Activated naive CD4-positive, alpha-beta T cell treated with anti-CD3 and anti-CD28 coated beads for 36 hours (primary cell): ENCODE measurements at regions not wholly inside any gene's neighbourhood (a gene's known extent, or its start where the extent isn't known, plus 50 kb on each side); places are given as distances from the start of the nearest gene placed in this dataset.

ENCODE experiments used
- CTCF ChIA-PET: fragments of 350-600 bp; sonication (Branson Sonifier 250); formaldehyde crosslinking; loops from one replicate; lab custom pipeline; 2021; ENCODE audit warnings: antibody characterized with exemption; lab: Charles Lee
- DNase-seq: peaks from one replicate; pipeline ENCODE4 v3.0.0-alpha.2; 2020
- H3K27ac Mint-ChIP-seq: one replicate; pipeline ENCODE4 v1.8.0; 2021; ENCODE audit warnings: mild to moderate bottlenecking, mixed read lengths
- H3K27me3 Mint-ChIP-seq: one replicate; pipeline ENCODE4 v1.8.0; 2021; ENCODE audit warnings: low read depth, mixed read lengths
- H3K36me3 Mint-ChIP-seq: one replicate; pipeline ENCODE4 v1.8.0; 2021; ENCODE audit warnings: low read depth, mixed read lengths
- H3K4me1 Mint-ChIP-seq: one replicate; pipeline ENCODE4 v1.8.0; 2021; ENCODE audit warnings: low read depth, mixed read lengths
- H3K4me3 Mint-ChIP-seq: one replicate; pipeline ENCODE4 v1.8.0; 2021; ENCODE audit warnings: mild to moderate bottlenecking, moderate library complexity, mixed read lengths
- H3K9me3 Mint-ChIP-seq: one replicate; pipeline ENCODE4 v1.8.0; 2021; ENCODE audit warnings: mixed read lengths
- intact Hi-C: fragments of 100-400 bp; cut with micrococcal nuclease; formaldehyde crosslinking; loops from one replicate; pipeline ENCODE4 v1.15.1; 2023

GRCh38 chr4:188296331-188296730 lies 157.1 kb downstream of the TRIML1 start:
- intact Hi-C loops, result no loop called here
- Mint-ChIP-seq H3K4me3 (no peak overlapping the region), H3K27ac (no peak overlapping the region), H3K4me1 (no peaks in the 10 kb centered on the region), H3K36me3 (peaks cover 1% of the 10 kb centered on the region), H3K27me3 (no peaks in the 10 kb centered on the region), H3K9me3 (peaks cover 10% of the 10 kb centered on the region)
- CTCF ChIA-PET, result no interaction called here
- DNase-seq, result no peak

DNA sequence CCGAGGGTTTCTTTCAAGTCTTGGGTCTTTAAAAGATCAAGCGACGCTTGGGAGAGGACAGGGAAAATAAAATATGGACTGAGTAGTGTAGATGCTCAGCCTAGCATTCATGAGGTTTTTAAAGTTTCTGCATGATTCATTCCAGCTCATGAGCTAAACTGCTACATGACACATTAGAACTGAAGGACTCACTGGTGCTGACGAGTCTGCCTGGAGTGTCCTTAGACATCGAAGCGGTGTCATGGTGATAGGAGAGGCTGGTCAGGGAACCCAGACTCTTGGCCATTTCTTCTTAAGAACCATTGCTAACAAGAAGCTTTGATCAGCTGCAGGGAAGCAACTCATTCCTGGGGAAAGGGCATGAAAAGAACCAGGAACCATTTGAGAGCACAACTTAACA lies 158.6 kb downstream of the TRIML1 start:
- intact Hi-C loops, result no loop called here
- no peak for DNase-seq
- H3K36me3 Mint-ChIP-seq, result peaks cover 1% of the 10 kb centered on the region
- CTCF ChIA-PET, result no interaction called here
- H3K4me3 Mint-ChIP-seq, result no peak overlapping the region
- H3K27me3 Mint-ChIP-seq, result no peaks in the 10 kb centered on the region
- H3K4me1 Mint-ChIP-seq, result no peaks in the 10 kb centered on the region
- H3K27ac Mint-ChIP-seq, result no peak overlapping the region
- peaks cover 15% of the 10 kb centered on the region for H3K9me3 Mint-ChIP-seq

GRCh38 chr4:188299161-188299560 lies 159.9 kb downstream of the TRIML1 start:
- H3K27me3 Mint-ChIP-seq, result no peaks in the 10 kb centered on the region
- H3K27ac Mint-ChIP-seq, result no peak overlapping the region
- no peaks in the 10 kb centered on the region for H3K4me1 Mint-ChIP-seq
- H3K9me3 Mint-ChIP-seq, result peaks cover 15% of the 10 kb centered on the region
- peaks cover 1% of the 10 kb centered on the region for H3K36me3 Mint-ChIP-seq
- no peak overlapping the region for H3K4me3 Mint-ChIP-seq
- intact Hi-C loops, result no loop called here
- no peak for DNase-seq
- CTCF ChIA-PET, result no interaction called here

DNA sequence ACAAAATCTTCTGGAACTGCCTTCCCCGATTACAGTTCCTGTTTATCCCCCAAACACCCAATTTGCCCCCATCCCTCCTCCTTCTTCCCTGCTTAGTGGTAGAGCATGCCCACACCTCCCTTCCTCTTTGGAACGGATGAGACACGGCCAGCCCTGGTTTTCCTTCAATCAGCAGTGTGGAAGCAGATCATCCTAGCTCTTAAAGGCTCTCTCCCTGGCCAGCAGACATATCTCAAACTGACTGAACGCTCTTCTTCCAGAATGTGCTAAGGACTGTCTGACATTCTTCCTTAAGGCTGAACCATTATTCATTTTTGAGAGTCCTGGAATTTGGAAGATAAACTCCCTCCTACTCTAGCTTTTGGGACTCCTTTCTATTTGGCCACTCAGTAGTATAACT lies 161.1 kb downstream of the TRIML1 start:
- no peak overlapping the region for H3K27ac Mint-ChIP-seq
- peaks cover 1% of the 10 kb centered on the region for H3K36me3 Mint-ChIP-seq
- H3K4me3 Mint-ChIP-seq, result no peak overlapping the region
- intact Hi-C loops, result no loop called here
- no peaks in the 10 kb centered on the region for H3K27me3 Mint-ChIP-seq
- H3K4me1 Mint-ChIP-seq, result no peaks in the 10 kb centered on the region
- CTCF ChIA-PET, result no interaction called here
- DNase-seq, result no peak
- H3K9me3 Mint-ChIP-seq, result peaks cover 15% of the 10 kb centered on the region

DNA sequence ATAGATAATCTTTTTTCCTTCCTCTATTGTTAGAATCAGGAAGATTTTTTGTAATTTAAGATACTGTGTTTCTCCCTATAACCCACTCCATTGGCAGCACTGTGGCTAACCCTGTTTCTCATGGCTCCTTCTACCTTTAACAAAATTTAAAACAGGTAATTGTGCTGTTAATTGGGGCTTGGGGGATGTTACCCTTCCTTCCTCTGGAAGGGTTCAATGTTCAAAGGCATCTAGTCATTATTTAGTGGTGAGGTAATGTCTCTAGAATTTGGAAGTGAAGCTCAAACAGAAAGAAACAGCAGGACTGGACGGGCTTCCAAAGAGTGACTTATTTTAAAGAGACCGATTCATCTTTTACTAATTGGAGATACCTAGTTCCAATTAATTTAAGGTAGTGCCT lies 166.4 kb downstream of the TRIML1 start:
- CTCF ChIA-PET, result no interaction called here
- Mint-ChIP-seq H3K36me3 (peaks cover under 1% of the 10 kb centered on the region), H3K9me3 (peaks cover 8% of the 10 kb centered on the region), H3K27ac (no peak overlapping the region), H3K27me3 (no peaks in the 10 kb centered on the region), H3K4me1 (no peaks in the 10 kb centered on the region), H3K4me3 (no peak overlapping the region)
- intact Hi-C loops, result no loop called here
- no peak for DNase-seq

DNA sequence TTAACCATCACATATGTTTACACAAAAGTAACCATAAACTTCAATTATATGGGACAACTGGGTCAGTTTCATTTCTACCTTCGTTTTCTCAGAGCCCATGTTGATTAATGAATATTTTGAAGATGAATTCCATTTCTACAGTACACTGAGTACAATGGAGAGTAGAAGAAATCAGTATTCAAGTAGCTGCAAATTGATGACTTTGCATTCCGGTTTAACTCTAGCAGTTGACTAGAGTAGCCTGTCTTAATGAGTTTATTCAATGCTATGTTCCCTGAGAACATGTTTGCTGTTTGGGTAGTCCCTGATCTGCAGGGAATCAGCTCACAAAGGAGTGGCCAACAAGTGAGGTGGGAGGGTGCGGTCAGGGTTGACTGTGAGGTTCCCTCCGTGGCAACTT lies 168.3 kb downstream of the TRIML1 start:
- H3K4me1 Mint-ChIP-seq, result no peaks in the 10 kb centered on the region
- H3K27ac Mint-ChIP-seq, result no peak overlapping the region
- H3K9me3 Mint-ChIP-seq, result peaks cover 2% of the 10 kb centered on the region
- no peak for DNase-seq
- intact Hi-C loops, result no loop called here
- H3K4me3 Mint-ChIP-seq, result no peak overlapping the region
- H3K36me3 Mint-ChIP-seq, result no peaks in the 10 kb centered on the region
- no peaks in the 10 kb centered on the region for H3K27me3 Mint-ChIP-seq
- CTCF ChIA-PET, result no interaction called here

DNA sequence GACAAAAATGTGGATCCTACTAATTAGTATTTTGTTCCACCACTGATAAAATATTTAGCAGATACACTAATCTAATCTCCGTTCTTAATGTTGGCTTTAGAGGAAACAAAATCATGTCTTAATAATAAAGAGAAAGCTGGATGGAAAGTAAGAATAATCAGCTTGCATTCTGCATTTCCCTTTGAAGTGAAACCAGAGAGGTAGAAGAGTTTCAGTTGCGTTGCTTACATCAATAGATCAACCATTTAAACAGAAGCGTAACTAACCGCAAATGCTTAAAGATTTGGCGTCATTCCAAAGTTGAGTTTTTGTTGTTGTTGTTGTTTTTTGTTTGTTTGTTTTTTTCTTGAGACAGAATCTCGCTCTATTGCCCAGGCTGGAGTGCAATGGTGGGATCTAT lies 168.9 kb downstream of the TRIML1 start:
- Mint-ChIP-seq H3K4me3 (no peak overlapping the region), H3K9me3 (peaks cover 4% of the 10 kb centered on the region), H3K27ac (no peak overlapping the region), H3K4me1 (no peaks in the 10 kb centered on the region), H3K36me3 (no peaks in the 10 kb centered on the region), H3K27me3 (no peaks in the 10 kb centered on the region)
- intact Hi-C loops, result no loop called here
- CTCF ChIA-PET, result interaction anchor here (0.6 kb wide), 1 partner anchor 802 kb away, joined by 4 read pairs; no protein-coding TSS in a partner anchor
- DNase-seq, result no peak

GRCh38 chr4:188316391-188316790 lies 177.2 kb downstream of the TRIML1 start:
- Mint-ChIP-seq H3K9me3 (peaks cover 9% of the 10 kb centered on the region), H3K27me3 (no peaks in the 10 kb centered on the region), H3K36me3 (peaks cover 2% of the 10 kb centered on the region), H3K4me1 (no peaks in the 10 kb centered on the region), H3K4me3 (no peak overlapping the region), H3K27ac (no peak overlapping the region)
- no peak for DNase-seq
- CTCF ChIA-PET, result no interaction called here
- intact Hi-C loops, result no loop called here

DNA sequence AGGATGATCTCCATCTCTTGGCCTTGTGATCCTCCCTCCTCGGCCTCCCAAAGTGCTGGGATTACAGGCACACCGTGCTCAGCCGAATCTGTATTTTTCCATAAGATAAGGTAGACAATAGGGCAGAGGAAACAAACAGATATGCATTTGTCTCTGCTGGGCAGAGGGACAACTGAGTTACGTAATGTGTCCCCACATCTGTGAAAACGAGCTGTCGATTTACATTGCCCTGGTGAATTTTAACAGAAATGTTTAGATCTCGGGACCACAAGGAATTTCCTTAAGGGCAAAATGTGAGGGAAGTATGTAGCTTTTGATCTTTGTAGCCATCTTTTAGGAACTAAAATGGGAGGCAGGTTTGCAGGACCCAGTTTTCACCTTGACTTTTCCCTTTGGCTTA lies 189.7 kb downstream of the TRIML1 start:
- CTCF ChIA-PET, result no interaction called here
- Mint-ChIP-seq H3K4me1 (no peaks in the 10 kb centered on the region), H3K27me3 (no peaks in the 10 kb centered on the region), H3K9me3 (peaks cover 5% of the 10 kb centered on the region), H3K27ac (no peak overlapping the region), H3K4me3 (no peak overlapping the region), H3K36me3 (no peaks in the 10 kb centered on the region)
- no peak for DNase-seq
- intact Hi-C loops, result no loop called here

DNA sequence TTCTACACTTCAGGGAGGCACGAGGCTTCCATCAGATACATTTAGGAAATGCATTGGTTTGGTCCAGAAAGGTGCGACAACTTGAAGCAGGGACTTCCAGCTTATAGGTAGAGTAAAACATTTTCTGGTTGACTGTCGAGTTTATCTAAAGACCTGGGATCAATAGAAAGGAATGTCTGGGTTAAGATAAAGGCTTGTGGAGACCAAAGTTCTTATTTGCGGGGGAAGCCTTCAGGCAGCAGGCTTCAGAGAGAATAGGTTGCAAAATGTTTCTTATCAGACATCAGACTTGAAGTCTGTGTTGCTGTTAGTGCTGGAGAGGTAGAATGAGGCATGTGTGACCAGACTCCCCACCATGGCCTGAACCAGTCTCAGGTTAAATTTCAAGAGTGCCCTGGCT lies 190.3 kb downstream of the TRIML1 start:
- H3K4me1 Mint-ChIP-seq, result no peaks in the 10 kb centered on the region
- H3K27me3 Mint-ChIP-seq, result no peaks in the 10 kb centered on the region

GRCh38 chr4:188332265-188332664 lies 193.0 kb downstream of the TRIML1 start:
- Mint-ChIP-seq H3K36me3 (no peaks in the 10 kb centered on the region), H3K9me3 (peaks cover 5% of the 10 kb centered on the region), H3K27me3 (no peaks in the 10 kb centered on the region), H3K4me3 (no peak overlapping the region), H3K4me1 (no peaks in the 10 kb centered on the region), H3K27ac (no peak overlapping the region)
- CTCF ChIA-PET, result no interaction called here
- intact Hi-C loops, result no loop called here
- DNase-seq, result no peak

More for the DNA sequence above, 190.3 kb downstream of the TRIML1 start:
- H3K9me3 Mint-ChIP-seq, result peaks cover 5% of the 10 kb centered on the region
- no peaks in the 10 kb centered on the region for H3K36me3 Mint-ChIP-seq
- no peak for DNase-seq
- H3K4me3 Mint-ChIP-seq, result no peak overlapping the region
- CTCF ChIA-PET, result no interaction called here
- no peak overlapping the region for H3K27ac Mint-ChIP-seq
- intact Hi-C loops, result no loop called here

- Mint-ChIP-seq H3K4me3 (no peak overlapping the region), H3K36me3 (no peaks in the 10 kb centered on the region), H3K4me1 (no peaks in the 10 kb centered on the region), H3K27ac (no peak overlapping the region), H3K9me3 (peaks cover 3% of the 10 kb centered on the region), H3K27me3 (no peaks in the 10 kb centered on the region)
- CTCF ChIA-PET, result no interaction called here
- intact Hi-C loops, result no loop called here
- DNase-seq, result no peak
These were observed 197.7 kb downstream of the TRIML1 start for GRCh38 chr4:188336891-188337290.

DNA sequence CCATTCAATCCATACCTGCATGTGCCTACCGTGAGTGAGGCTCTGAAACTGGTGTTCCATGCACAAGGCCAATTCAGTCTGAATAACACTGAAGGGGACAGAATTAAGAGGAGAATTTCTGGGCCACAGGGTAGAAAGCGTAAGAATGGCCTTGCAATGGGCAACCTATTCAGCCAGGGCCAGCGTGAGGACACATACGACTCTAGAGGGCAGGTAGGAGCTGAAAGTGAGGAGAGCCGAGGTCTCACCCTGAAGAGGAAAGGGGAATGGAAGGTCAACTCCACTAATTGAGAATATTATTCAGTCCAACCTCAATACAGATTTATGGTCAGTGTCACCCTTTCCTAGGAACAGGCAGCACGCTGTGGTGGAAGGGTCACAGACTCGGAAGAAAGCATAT lies 202.2 kb downstream of the TRIML1 start:
- intact Hi-C loops, result no loop called here
- Mint-ChIP-seq H3K9me3 (peaks cover 4% of the 10 kb centered on the region), H3K27me3 (no peaks in the 10 kb centered on the region), H3K36me3 (no peaks in the 10 kb centered on the region), H3K4me3 (no peak overlapping the region), H3K27ac (no peak overlapping the region), H3K4me1 (no peaks in the 10 kb centered on the region)
- CTCF ChIA-PET, result no interaction called here
- DNase-seq, result no peak
